Neural progenitor cell (in vitro differentiated cells): ENCODE measurements at regions not wholly inside any gene's neighbourhood (a gene's known extent, or its start where the extent isn't known, plus 50 kb on each side); places are given as distances from the start of the nearest gene placed in this dataset.
"Not testable (repeated sequence)": the region's sequence is repeated elsewhere in the genome, so short reads cannot be mapped to it uniquely, and the experiment has no call there.

ENCODE experiments used
- DNase-seq: peaks from one replicate; pipeline ENCODE4 v3.0.0-alpha.2; 2016; ENCODE audit warnings: low spot score
- H2AFZ ChIP-seq: fragments of 200-600 bp; sonication (generic); replicated peaks from 2 replicates; pipeline ENCODE4 v1.6.1; 2016; ENCODE audit warnings: antibody characterized with exemption
- H3F3A ChIP-seq: fragments of 200-600 bp; sonication (generic); 2 replicates; pipeline ENCODE4 v1.6.1; 2016; ENCODE audit warnings: antibody characterized with exemption, low read depth
- H3K27ac ChIP-seq: fragments of 200-600 bp; sonication (generic); 2 replicates; pipeline ENCODE4 v1.5.1; 2016; ENCODE audit warnings: mild to moderate bottlenecking
- H3K27me3 ChIP-seq: fragments of 200-600 bp; sonication (generic); 2 replicates; pipeline ENCODE4 v1.6.1; 2016; ENCODE audit warnings: mild to moderate bottlenecking, moderate library complexity
- H3K36me3 ChIP-seq: fragments of 200-600 bp; sonication (generic); 2 replicates; pipeline ENCODE4 v1.5.1; 2016
- H3K4me1 ChIP-seq: fragments of 200-600 bp; sonication (generic); 2 replicates; pipeline ENCODE4 v1.6.1; 2016; ENCODE audit warnings: mixed run types
- H3K4me2 ChIP-seq: fragments of 200-600 bp; sonication (generic); 2 replicates; pipeline ENCODE4 v1.6.1; 2016
- H3K4me3 ChIP-seq: fragments of 200-600 bp; sonication (generic); 2 replicates; pipeline ENCODE4 v1.5.1; 2016
- H3K79me2 ChIP-seq: fragments of 200-600 bp; sonication (generic); 2 replicates; pipeline ENCODE4 v1.6.1; 2016; ENCODE audit warnings: low read depth
- H3K9ac ChIP-seq: fragments of 200-600 bp; sonication (generic); 2 replicates; pipeline ENCODE4 v1.6.1; 2016
- H3K9me3 ChIP-seq: fragments of 200-600 bp; sonication (generic); 2 replicates; pipeline ENCODE4 v1.5.1; 2016; ENCODE audit warnings: low read depth
- H4K20me1 ChIP-seq: fragments of 200-600 bp; sonication (generic); 2 replicates; pipeline ENCODE4 v1.6.1; 2016; ENCODE audit warnings: low read depth
- H3K27ac Mint-ChIP-seq: 3 replicates; pipeline ENCODE4 v1.8.0; 2021; ENCODE audit warnings: mixed read lengths
- H3K27me3 Mint-ChIP-seq: 2 replicates; pipeline ENCODE4 v1.8.0; 2022; ENCODE audit warnings: low read depth, mild to moderate bottlenecking, inconsistent platforms, moderate library complexity, mixed read lengths; ENCODE audit not compliant: insufficient read depth
- H3K36me3 Mint-ChIP-seq: 3 replicates; pipeline ENCODE4 v1.8.0; 2021; ENCODE audit warnings: mixed read lengths
- H3K4me1 Mint-ChIP-seq: 3 replicates; pipeline ENCODE4 v1.8.0; 2021; ENCODE audit warnings: mixed read lengths
- H3K4me3 Mint-ChIP-seq: 3 replicates; pipeline ENCODE4 v1.8.0; 2021; ENCODE audit warnings: mild to moderate bottlenecking, moderate library complexity, mixed read lengths
- H3K9me3 Mint-ChIP-seq: 3 replicates; pipeline ENCODE4 v1.8.0; 2020; ENCODE audit warnings: mixed read lengths
- EZH2 ChIP-seq: fragments of 200-600 bp; sonication (generic); IDR thresholded peaks from 2 replicates; pipeline ENCODE4 v1.6.1; 2017; ENCODE audit warnings: antibody characterized with exemption, mild to moderate bottlenecking, moderate library complexity
- EZH2phosphoT487 ChIP-seq: fragments of 200-600 bp; sonication (generic); IDR thresholded peaks from 2 replicates; pipeline ENCODE4 v1.6.1; 2017; ENCODE audit warnings: antibody characterized with exemption
- TF ChIP-seq, protein P1 (sequence below): fragments of 200-600 bp; sonication (generic); IDR thresholded peaks from 2 replicates; pipeline ENCODE4 v1.5.1; 2017; ENCODE audit warnings: antibody characterized with exemption, mild to moderate bottlenecking

DNA sequence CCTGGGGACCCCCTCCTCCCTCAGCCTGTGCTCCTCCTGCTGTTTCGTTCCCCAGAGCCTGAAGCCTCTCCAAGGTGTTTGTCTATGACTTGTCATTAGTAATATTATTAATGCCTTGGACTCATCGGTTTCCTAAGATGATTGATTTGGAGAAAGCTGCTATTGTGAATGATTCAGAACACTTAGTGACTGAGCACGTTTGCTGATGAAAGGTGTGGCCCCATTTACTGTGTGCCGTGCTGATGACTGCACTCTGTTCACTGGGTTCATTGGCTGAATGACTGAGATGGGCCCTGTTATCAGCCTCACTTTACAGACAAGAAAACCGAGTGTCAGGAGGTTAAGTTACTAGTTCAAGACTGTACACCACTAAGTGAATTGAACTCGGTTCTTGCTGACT is 111.4 kb downstream of the SPP2 start:
- no peak overlapping the region for H3K4me2 ChIP-seq
- H3K9me3 Mint-ChIP-seq: peaks cover 11% of the 10 kb centered on the region
- H3K4me3 ChIP-seq: no peak overlapping the region
- no peak overlapping the region for H3K4me3 Mint-ChIP-seq
- DNase-seq: no peak
- no peak overlapping the region for H3K9ac ChIP-seq
- H3K79me2 ChIP-seq: no peaks in the 10 kb centered on the region
- peaks cover 32% of the 10 kb centered on the region for H3K4me1 Mint-ChIP-seq
- H3K27ac Mint-ChIP-seq: no peak overlapping the region
- H3K27me3 Mint-ChIP-seq: peaks cover 7% of the 10 kb centered on the region
- no peaks in the 10 kb centered on the region for H3K36me3 Mint-ChIP-seq
- no peaks in the 10 kb centered on the region for H4K20me1 ChIP-seq
- no peaks in the 10 kb centered on the region for H3K9me3 ChIP-seq
- TF ChIP-seq EZH2phosphoT487: no peak
- TF ChIP-seq, protein P1, sequence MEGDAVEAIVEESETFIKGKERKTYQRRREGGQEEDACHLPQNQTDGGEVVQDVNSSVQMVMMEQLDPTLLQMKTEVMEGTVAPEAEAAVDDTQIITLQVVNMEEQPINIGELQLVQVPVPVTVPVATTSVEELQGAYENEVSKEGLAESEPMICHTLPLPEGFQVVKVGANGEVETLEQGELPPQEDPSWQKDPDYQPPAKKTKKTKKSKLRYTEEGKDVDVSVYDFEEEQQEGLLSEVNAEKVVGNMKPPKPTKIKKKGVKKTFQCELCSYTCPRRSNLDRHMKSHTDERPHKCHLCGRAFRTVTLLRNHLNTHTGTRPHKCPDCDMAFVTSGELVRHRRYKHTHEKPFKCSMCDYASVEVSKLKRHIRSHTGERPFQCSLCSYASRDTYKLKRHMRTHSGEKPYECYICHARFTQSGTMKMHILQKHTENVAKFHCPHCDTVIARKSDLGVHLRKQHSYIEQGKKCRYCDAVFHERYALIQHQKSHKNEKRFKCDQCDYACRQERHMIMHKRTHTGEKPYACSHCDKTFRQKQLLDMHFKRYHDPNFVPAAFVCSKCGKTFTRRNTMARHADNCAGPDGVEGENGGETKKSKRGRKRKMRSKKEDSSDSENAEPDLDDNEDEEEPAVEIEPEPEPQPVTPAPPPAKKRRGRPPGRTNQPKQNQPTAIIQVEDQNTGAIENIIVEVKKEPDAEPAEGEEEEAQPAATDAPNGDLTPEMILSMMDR: no peak
- TF ChIP-seq EZH2: no peak
- no peaks in the 10 kb centered on the region for H3F3A ChIP-seq
- H3K27me3 ChIP-seq: no peaks in the 10 kb centered on the region
- H2AFZ ChIP-seq: no peak overlapping the region
- peaks cover 7% of the 10 kb centered on the region for H3K4me1 ChIP-seq
- H3K27ac ChIP-seq: no peak overlapping the region
- H3K36me3 ChIP-seq: no peaks in the 10 kb centered on the region

DNA sequence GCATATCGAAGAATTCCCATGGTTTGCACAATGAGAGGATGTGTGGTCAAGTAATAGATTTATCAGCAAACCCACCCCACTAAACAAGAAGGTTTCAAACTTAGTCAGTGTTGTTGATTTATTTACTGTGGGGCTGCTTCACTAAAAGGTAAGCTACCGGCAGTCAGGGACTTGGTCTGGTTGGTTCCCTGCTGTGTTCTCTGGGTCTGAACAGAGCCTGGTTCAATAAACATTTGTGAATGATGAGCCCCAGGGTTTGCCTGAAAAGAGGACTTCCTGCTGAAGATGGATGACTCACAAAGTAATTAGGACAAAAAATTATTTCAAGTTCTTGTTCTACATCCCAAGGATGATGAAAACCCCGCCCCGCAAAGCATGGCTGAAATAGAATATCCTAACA is 108.3 kb downstream of the SPP2 start:
- no peak overlapping the region for H3K4me2 ChIP-seq

DNA sequence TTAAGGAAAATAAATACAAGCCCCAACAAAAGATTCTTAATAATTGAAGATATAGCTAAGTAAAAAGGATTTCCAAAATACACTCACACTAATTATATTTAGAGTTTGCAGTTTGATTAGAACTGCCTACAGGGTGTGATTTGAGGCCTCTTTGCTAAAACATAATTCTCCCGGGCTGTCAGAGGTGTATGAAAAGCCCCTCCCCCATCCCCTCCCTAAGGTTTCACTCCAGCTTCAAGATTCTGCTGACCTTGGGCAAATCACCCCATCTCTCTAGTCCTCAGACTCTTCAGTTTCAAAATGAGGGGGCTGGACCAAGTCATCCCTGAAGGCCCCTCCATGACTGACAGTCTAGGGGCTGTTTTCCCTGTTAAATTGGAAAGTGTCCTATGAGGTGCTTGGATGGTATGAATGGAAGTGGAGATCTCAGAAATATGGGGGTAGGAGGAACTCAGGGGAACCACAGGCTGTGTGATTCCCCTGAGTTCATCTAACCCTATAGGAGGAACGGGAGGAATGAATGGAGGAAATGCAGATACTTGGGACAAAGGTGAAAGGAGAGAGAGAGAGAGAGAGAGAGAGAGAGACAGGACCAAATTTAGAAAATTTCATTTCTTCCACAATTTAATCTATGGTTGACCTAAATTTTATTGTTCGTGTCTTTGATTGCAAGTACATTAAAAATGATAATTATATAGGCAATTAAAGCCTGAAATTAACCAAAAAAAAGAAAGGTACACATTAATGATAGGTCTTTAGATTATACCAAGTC is 107.5 kb downstream of the SPP2 start:
- Mint-ChIP-seq H3K4me1 (peaks cover 21% of the 10 kb centered on the region), H3K4me3 (no peak overlapping the region), H3K36me3 (no peaks in the 10 kb centered on the region), H3K9me3 (peaks cover 16% of the 10 kb centered on the region), H3K27me3 (peaks cover 2% of the 10 kb centered on the region), H3K27ac (no peak overlapping the region)
- Histone ChIP-seq H3K4me3 (no peak overlapping the region), H3F3A (no peaks in the 10 kb centered on the region), H3K27ac (no peak overlapping the region), H3K36me3 (no peaks in the 10 kb centered on the region), H2AFZ (no peak overlapping the region), H3K9me3 (no peaks in the 10 kb centered on the region), H3K27me3 (no peaks in the 10 kb centered on the region), H3K9ac (no peak overlapping the region), H3K4me1 (peaks cover 15% of the 10 kb centered on the region), H4K20me1 (no peaks in the 10 kb centered on the region), H3K4me2 (no peak overlapping the region), H3K79me2 (no peaks in the 10 kb centered on the region)
- no peak for DNase-seq
- TF ChIP-seq EZH2: no peak

More for the DNA sequence above, 108.3 kb downstream of the SPP2 start:
- H3K36me3 ChIP-seq: no peaks in the 10 kb centered on the region
- H3K9me3 Mint-ChIP-seq: peaks cover 11% of the 10 kb centered on the region
- no peaks in the 10 kb centered on the region for H3F3A ChIP-seq
- no peak overlapping the region for H3K4me3 ChIP-seq
- H3K4me1 ChIP-seq: peaks cover 15% of the 10 kb centered on the region
- H3K36me3 Mint-ChIP-seq: no peaks in the 10 kb centered on the region
- no peak for DNase-seq
- H2AFZ ChIP-seq: no peak overlapping the region
- no peak overlapping the region for H3K9ac ChIP-seq
- no peak overlapping the region for H3K4me3 Mint-ChIP-seq
- peaks cover 2% of the 10 kb centered on the region for H3K27me3 Mint-ChIP-seq
- H3K27ac ChIP-seq: no peak overlapping the region
- peaks cover 23% of the 10 kb centered on the region for H3K4me1 Mint-ChIP-seq
- H3K9me3 ChIP-seq: no peaks in the 10 kb centered on the region
- H3K27ac Mint-ChIP-seq: no peak overlapping the region
- no peaks in the 10 kb centered on the region for H4K20me1 ChIP-seq
- TF ChIP-seq, protein P1: no peak
- TF ChIP-seq EZH2phosphoT487 (no peak), EZH2 (no peak)
- no peaks in the 10 kb centered on the region for H3K27me3 ChIP-seq
- no peaks in the 10 kb centered on the region for H3K79me2 ChIP-seq

DNA sequence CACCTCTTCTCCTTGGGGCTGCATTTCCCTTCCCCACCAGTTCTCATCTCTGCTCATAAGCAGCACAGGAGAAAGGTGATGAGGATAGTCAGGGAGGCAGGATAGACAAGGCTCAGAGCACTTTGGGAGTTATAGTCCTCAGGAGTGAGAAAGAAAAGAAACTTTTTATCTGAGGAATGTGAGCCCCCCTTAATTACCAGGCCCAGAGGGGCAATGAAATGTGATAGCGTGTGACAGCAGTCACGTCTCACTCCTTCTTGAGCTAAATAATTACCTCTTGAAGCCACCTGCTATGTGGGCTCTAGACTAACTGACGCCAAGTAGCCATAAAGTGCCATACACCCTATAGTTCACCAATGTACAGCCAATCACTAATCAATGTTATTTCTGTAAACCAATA is 105.8 kb downstream of the SPP2 start:
- Mint-ChIP-seq H3K27me3 (peaks cover 2% of the 10 kb centered on the region), H3K4me3 (no peak overlapping the region), H3K9me3 (peaks cover 17% of the 10 kb centered on the region), H3K27ac (no peak overlapping the region), H3K36me3 (no peaks in the 10 kb centered on the region), H3K4me1 (peaks cover 21% of the 10 kb centered on the region)
- Histone ChIP-seq H3K36me3 (no peaks in the 10 kb centered on the region), H3K9ac (no peak overlapping the region), H3K4me3 (no peak overlapping the region), H3K9me3 (no peaks in the 10 kb centered on the region), H3K4me1 (peaks cover 15% of the 10 kb centered on the region), H3K79me2 (no peaks in the 10 kb centered on the region), H2AFZ (peak overlapping the region; percentile 22), H3K4me2 (no peak overlapping the region), H3F3A (no peaks in the 10 kb centered on the region), H3K27me3 (no peaks in the 10 kb centered on the region), H3K27ac (no peak overlapping the region), H4K20me1 (no peaks in the 10 kb centered on the region)
- TF ChIP-seq, protein P1: no peak
- no peak for TF ChIP-seq EZH2
- TF ChIP-seq EZH2phosphoT487: no peak
- peak; percentile 7 for DNase-seq

DNA sequence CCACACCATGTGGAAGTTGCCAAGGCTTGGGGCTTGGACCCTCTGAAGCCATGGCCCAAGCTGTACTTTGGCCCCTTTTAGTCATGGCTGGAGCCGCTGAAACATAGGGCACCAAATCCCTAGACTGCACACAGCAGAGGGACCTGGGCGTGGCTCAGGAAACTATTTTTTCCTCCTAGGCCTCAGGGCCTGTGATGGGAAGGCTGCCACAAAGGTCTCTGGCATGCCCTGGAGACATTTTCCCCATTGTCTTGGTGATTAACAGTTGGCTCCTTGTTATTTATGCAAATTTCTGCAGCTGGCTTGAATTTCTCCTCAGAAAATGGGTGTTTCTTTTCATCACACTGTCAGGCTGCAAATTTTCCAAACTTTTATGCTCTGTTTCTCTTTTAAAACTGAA is 102.3 kb downstream of the SPP2 start:
- H3K27me3 ChIP-seq, H3K4me2 ChIP-seq, H3K27ac ChIP-seq, H3K36me3 ChIP-seq, H3K4me1 ChIP-seq, H3K27me3 Mint-ChIP-seq, H2AFZ ChIP-seq, H4K20me1 ChIP-seq, H3K36me3 Mint-ChIP-seq, H3K79me2 ChIP-seq, H3K4me3 Mint-ChIP-seq, H3K9me3 ChIP-seq, H3K4me1 Mint-ChIP-seq, H3K9ac ChIP-seq, H3K27ac Mint-ChIP-seq, DNase-seq, H3F3A ChIP-seq, H3K4me3 ChIP-seq: not testable (repeated sequence)
- H3K9me3 Mint-ChIP-seq: peaks cover 12% of the 10 kb centered on the region
